SJSA1 (cell line): ENCODE measurements at regions not wholly inside any gene's neighbourhood (a gene's known extent, or its start where the extent isn't known, plus 50 kb on each side); places are given as distances from the start of the nearest gene placed in this dataset.

Source experiments
- DNase-seq, 2 experiments: peaks; one replicate each; pipeline ENCODE4 v3.0.0-alpha.2; 2015 to 2020; ENCODE audit warnings: low spot score in 2 of 2, low read depth in 1 of 2
- H3K27ac ChIP-seq: fragments of 250-450 bp; sonication (Bioruptor Pico); 2 replicates; pipeline ENCODE4 v1.5.1; 2020; ENCODE audit warnings: mild to moderate bottlenecking, moderate library complexity
- H3K27me3 ChIP-seq: fragments of 250-450 bp; sonication (Bioruptor Pico); replicated peaks from 2 replicates; pipeline ENCODE4 v1.5.1; 2020; ENCODE audit warnings: mild to moderate bottlenecking, moderate library complexity
- H3K36me3 ChIP-seq: fragments of 250-450 bp; sonication (Bioruptor Pico); 2 replicates; pipeline ENCODE4 v1.5.1; 2020; ENCODE audit warnings: mild to moderate bottlenecking
- H3K4me1 ChIP-seq: fragments of 250-450 bp; sonication (Bioruptor Pico); replicated peaks from 2 replicates; pipeline ENCODE4 v1.6.1; 2021; ENCODE audit warnings: mild to moderate bottlenecking
- H3K4me3 ChIP-seq: fragments of 250-450 bp; sonication (Bioruptor Pico); 2 replicates; pipeline ENCODE4 v1.5.1; 2020; ENCODE audit warnings: mild to moderate bottlenecking
- H3K9me3 ChIP-seq: fragments of 250-450 bp; sonication (Bioruptor Pico); replicated peaks from 2 replicates; pipeline ENCODE4 v1.5.1; 2020; ENCODE audit warnings: mild to moderate bottlenecking

GRCh38 chr3:147618691-147619090 lies 209.5 kb downstream of the ZIC1 start:
- H3K9me3 ChIP-seq = no peaks in the 10 kb centered on the region
- no peak overlapping the region for H3K27ac ChIP-seq
- H3K27me3 ChIP-seq = no peaks in the 10 kb centered on the region
- no peak overlapping the region for H3K4me3 ChIP-seq
- H3K36me3 ChIP-seq = no peaks in the 10 kb centered on the region
- DNase-seq = no peak
- H3K4me1 ChIP-seq = no peaks in the 10 kb centered on the region

GRCh38 chr3:147619921-147620560 lies 210.9 kb downstream of the ZIC1 start:
- H3K27me3 ChIP-seq = no peaks in the 10 kb centered on the region
- H3K4me1 ChIP-seq = no peaks in the 10 kb centered on the region
- no peak for DNase-seq
- no peaks in the 10 kb centered on the region for H3K9me3 ChIP-seq
- H3K36me3 ChIP-seq = no peaks in the 10 kb centered on the region
- H3K4me3 ChIP-seq = no peak overlapping the region
- no peak overlapping the region for H3K27ac ChIP-seq

DNA sequence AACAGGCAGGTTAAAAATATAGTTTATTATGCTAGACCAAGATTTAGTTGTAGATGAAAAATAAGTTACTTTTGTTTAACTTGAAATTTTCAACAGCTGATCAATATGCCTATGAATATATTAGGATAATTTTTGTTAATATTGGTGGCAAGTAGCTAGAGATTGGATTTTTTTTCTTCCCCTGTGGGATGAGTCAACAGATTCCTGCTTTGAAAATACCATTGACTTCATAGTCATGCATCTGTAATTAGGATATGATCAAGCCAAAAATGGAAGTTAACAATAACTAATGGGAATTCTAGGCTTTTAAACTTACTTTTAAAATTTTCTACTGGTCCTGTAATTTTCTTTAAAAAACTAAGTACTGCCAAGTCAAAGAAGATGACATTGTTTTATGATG lies 211.7 kb downstream of the ZIC1 start:
- no peak overlapping the region for H3K27ac ChIP-seq

GRCh38 chr3:147630921-147631415 lies 221.8 kb downstream of the ZIC1 start:
- H3K4me3 ChIP-seq = no peak overlapping the region
- no peaks in the 10 kb centered on the region for H3K36me3 ChIP-seq
- DNase-seq = no peak
- H3K9me3 ChIP-seq = no peaks in the 10 kb centered on the region
- H3K4me1 ChIP-seq = no peaks in the 10 kb centered on the region
- H3K27ac ChIP-seq = no peak overlapping the region
- H3K27me3 ChIP-seq = no peaks in the 10 kb centered on the region

More for the DNA sequence above, 211.7 kb downstream of the ZIC1 start:
- H3K9me3 ChIP-seq = no peaks in the 10 kb centered on the region
- H3K4me3 ChIP-seq = no peak overlapping the region
- no peaks in the 10 kb centered on the region for H3K4me1 ChIP-seq
- no peak for DNase-seq
- H3K36me3 ChIP-seq = no peaks in the 10 kb centered on the region
- H3K27me3 ChIP-seq = no peaks in the 10 kb centered on the region

DNA sequence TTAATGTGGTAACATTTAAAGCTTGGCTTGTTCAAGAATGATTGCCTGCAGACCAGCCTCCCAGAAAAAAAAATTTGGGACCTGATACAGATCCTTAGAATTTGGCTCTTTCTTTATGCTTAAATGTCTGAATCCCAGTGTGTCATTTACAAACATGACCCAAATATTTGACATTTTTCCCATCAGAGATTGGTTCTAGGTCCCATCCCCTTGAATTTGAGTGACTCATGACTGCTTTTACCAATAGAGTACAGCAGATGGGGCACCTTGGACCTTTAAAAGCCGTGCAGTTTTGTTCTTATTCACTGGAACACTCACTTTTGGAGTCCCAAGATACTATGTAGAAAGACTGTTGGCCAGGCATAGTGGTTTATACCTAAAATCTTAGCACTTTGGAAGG lies 231.6 kb downstream of the ZIC1 start:
- Histone ChIP-seq H3K36me3 (no peaks in the 10 kb centered on the region), H3K4me3 (no peak overlapping the region), H3K4me1 (no peaks in the 10 kb centered on the region), H3K27ac (no peak overlapping the region), H3K27me3 (no peaks in the 10 kb centered on the region), H3K9me3 (no peaks in the 10 kb centered on the region)
- no peak for DNase-seq

GRCh38 chr3:147645761-147646160 lies 236.6 kb downstream of the ZIC1 start:
- Histone ChIP-seq H3K4me3 (no peak overlapping the region), H3K9me3 (no peaks in the 10 kb centered on the region), H3K36me3 (no peaks in the 10 kb centered on the region), H3K27me3 (no peaks in the 10 kb centered on the region), H3K27ac (no peak overlapping the region), H3K4me1 (no peaks in the 10 kb centered on the region)
- no peak for DNase-seq

DNA sequence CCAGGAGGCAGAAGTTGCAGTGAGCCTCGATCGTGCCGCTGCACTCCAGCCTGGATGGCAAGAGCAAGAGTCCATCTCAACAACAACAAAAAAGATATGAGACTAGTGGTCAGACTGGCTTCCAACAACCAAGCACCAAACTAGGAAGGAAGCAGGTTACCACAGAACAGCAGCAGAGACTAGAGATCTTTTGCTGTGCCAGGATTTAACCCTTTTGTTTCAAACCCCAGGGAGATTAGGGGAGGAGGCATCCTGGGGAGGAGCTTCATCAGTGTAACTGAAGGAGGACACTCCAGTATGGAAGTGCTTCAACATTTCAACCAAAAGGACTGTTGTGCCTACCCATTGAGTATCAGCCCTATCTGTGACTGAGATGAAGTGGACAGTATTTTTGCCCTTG lies 240.3 kb downstream of the ZIC1 start:
- Histone ChIP-seq H3K9me3 (no peaks in the 10 kb centered on the region), H3K4me3 (no peak overlapping the region), H3K27me3 (no peaks in the 10 kb centered on the region), H3K27ac (no peak overlapping the region), H3K4me1 (no peaks in the 10 kb centered on the region), H3K36me3 (no peaks in the 10 kb centered on the region)
- DNase-seq = no peak

DNA sequence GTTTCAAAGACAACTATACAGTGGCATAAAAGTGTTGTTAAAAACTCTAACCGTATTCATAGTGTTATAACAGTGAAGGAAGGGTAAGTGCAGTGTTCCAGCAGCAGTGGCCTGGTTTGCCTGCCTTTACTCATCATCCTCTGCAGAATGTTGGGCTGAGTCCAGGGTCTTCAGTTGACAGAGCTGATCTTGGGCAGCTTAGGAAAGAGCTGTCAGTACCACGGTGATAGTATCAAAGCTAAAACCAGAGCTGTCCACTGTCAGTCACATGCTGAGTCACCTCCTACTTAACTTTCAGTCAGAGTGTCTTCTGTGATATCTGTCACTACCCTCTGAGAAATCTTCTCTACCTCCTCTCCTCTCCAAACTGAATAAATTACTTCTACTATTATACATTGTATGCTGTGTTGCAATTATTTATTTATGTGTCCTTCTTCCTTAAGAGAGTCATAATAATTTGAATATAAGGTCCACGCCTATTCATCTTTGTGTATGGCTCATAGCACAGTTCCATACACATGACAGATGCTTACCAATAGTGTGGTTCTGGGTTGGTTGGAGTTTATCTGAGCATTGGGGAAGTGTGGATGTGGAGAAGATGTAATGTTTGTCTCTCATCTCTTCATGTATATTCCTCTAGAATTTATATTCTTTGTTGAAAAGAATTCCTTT lies 242.1 kb downstream of the ZIC1 start:
- Histone ChIP-seq H3K9me3 (no peaks in the 10 kb centered on the region), H3K27me3 (no peaks in the 10 kb centered on the region), H3K36me3 (no peaks in the 10 kb centered on the region), H3K4me1 (no peaks in the 10 kb centered on the region), H3K4me3 (no peak overlapping the region), H3K27ac (no peak overlapping the region)
- no peak for DNase-seq

- no peak for DNase-seq
- Histone ChIP-seq H3K36me3 (no peaks in the 10 kb centered on the region), H3K27ac (no peak overlapping the region), H3K4me1 (no peaks in the 10 kb centered on the region), H3K27me3 (no peaks in the 10 kb centered on the region), H3K9me3 (no peaks in the 10 kb centered on the region), H3K4me3 (no peak overlapping the region)
Observed at GRCh38 chr3:147652651-147653366, 243.6 kb downstream of the ZIC1 start.

DNA sequence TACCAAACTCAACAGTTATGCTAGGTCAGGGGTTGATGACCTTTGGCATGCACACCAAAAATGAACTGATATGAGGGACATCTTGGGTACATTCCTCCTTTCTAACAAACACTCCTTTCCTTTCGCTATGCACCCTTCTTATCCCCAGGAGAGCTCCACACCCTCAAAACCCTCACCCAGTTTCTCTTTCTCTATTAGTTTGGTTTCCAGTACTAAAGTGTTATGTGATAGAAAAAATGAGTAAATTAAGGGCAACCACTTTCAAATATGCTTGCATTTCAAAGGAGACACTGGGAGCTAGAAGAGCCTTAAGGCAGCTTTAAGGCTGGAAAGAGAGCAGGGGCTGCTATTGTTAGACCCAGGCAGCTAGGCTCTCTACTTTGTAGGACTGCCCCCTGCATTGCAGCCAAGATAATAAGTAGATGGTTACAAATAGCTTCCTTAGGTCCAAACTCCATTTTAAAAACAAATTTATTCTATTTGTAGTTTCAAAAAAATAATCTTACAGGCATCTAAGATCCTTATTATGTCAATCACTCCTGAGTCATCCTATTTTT lies 244.3 kb downstream of the ZIC1 start:
- no peak overlapping the region for H3K27ac ChIP-seq
- DNase-seq = no peak

GRCh38 chr3:147654827-147655226 lies 245.7 kb downstream of the ZIC1 start:
- no peak overlapping the region for H3K27ac ChIP-seq
- no peak overlapping the region for H3K4me3 ChIP-seq
- H3K27me3 ChIP-seq = no peaks in the 10 kb centered on the region
- H3K36me3 ChIP-seq = no peaks in the 10 kb centered on the region
- no peaks in the 10 kb centered on the region for H3K9me3 ChIP-seq
- no peaks in the 10 kb centered on the region for H3K4me1 ChIP-seq
- no peak for DNase-seq

More for the DNA sequence above, 244.3 kb downstream of the ZIC1 start:
- Histone ChIP-seq H3K9me3 (no peaks in the 10 kb centered on the region), H3K4me3 (no peak overlapping the region), H3K4me1 (no peaks in the 10 kb centered on the region), H3K36me3 (no peaks in the 10 kb centered on the region), H3K27me3 (no peaks in the 10 kb centered on the region)

DNA sequence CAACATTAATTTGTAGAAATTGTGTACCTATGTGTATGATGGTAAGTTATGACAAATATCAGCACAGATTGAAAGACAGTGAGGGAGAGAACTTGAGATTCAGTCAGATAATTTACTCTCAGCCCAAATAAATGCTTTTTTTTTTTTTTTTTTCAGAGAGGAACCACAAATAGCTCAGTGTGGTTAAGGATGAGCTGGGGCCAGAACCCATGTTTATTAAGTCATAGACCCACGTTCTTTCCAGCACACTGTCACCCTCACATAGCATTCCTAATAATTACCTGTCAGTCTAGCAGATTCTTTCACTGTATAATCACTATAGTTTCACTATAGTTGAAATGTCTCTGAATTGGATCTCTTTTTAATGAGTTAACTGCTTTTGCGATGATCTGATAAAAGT lies 246.1 kb downstream of the ZIC1 start:
- Histone ChIP-seq H3K27ac (no peak overlapping the region), H3K4me3 (no peak overlapping the region), H3K27me3 (no peaks in the 10 kb centered on the region), H3K4me1 (no peaks in the 10 kb centered on the region), H3K36me3 (no peaks in the 10 kb centered on the region), H3K9me3 (no peaks in the 10 kb centered on the region)
- no peak for DNase-seq

GRCh38 chr3:147656023-147656422 lies 246.9 kb downstream of the ZIC1 start:
- no peak for DNase-seq
- no peaks in the 10 kb centered on the region for H3K4me1 ChIP-seq
- no peak overlapping the region for H3K4me3 ChIP-seq
- no peaks in the 10 kb centered on the region for H3K36me3 ChIP-seq
- H3K27ac ChIP-seq = no peak overlapping the region
- no peaks in the 10 kb centered on the region for H3K9me3 ChIP-seq
- H3K27me3 ChIP-seq = no peaks in the 10 kb centered on the region

- H3K9me3 ChIP-seq = no peaks in the 10 kb centered on the region
- H3K27me3 ChIP-seq = no peaks in the 10 kb centered on the region
- no peaks in the 10 kb centered on the region for H3K4me1 ChIP-seq
- no peak for DNase-seq
- no peak overlapping the region for H3K4me3 ChIP-seq
- no peak overlapping the region for H3K27ac ChIP-seq
- H3K36me3 ChIP-seq = no peaks in the 10 kb centered on the region
Observed at GRCh38 chr3:147661916-147662315, 252.8 kb downstream of the ZIC1 start.
